Cardiac fibroblast (primary cell): ENCODE measurements at regions not wholly inside any gene's neighbourhood (a gene's known extent, or its start where the extent isn't known, plus 50 kb on each side); places are given as distances from the start of the nearest gene placed in this dataset.
A peak's percentile ranks its signal among the peaks of the same experiment; 100 is the strongest.

Source experiments
- DNase-seq, 2 donors: peaks; one replicate each; pipeline versions ENCODE4 v3.0.0 to v3.0.0-alpha.2; 2010; ENCODE audit warnings: low read depth in 2 of 2
- H3K4me3 ChIP-seq, 2 donors: replicated peaks in 1 of 2; 1 replicate in 1 of 2; 2 replicates in 1 of 2; pipeline ENCODE4 v1.5.1; 2011; ENCODE audit warnings: low read depth in 2 of 2, low read length in 2 of 2, mild to moderate bottlenecking in 2 of 2, moderate library complexity in 1 of 2
- TF ChIP-seq, protein P1 (sequence below): IDR thresholded peaks from one replicate; pipeline ENCODE4 v1.5.1; 2011; ENCODE audit warnings: low read depth, mild to moderate bottlenecking, low read length, inconsistent platforms

DNA sequence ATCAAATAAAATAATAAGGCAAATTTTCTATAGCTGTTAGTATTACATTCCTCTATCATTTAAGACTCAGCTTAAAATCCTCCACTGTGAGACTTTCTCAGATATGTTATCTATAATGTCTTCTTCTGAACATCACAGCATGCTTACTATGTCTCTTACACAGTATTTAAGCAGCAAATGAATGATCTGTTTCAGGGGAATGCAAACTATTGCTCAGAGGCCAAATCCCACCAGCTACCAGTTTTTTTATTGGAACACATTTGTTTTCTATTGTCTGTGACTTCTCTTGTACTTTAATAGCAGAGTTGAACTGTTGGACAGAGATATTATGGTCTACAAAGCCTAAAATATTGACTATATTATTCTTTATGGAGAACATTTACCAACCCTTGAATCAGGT lies 59.6 kb downstream of the C3orf38 start:
- H3K4me3 ChIP-seq: no peak overlapping the region
- no peak for DNase-seq
- TF ChIP-seq, protein P1, sequence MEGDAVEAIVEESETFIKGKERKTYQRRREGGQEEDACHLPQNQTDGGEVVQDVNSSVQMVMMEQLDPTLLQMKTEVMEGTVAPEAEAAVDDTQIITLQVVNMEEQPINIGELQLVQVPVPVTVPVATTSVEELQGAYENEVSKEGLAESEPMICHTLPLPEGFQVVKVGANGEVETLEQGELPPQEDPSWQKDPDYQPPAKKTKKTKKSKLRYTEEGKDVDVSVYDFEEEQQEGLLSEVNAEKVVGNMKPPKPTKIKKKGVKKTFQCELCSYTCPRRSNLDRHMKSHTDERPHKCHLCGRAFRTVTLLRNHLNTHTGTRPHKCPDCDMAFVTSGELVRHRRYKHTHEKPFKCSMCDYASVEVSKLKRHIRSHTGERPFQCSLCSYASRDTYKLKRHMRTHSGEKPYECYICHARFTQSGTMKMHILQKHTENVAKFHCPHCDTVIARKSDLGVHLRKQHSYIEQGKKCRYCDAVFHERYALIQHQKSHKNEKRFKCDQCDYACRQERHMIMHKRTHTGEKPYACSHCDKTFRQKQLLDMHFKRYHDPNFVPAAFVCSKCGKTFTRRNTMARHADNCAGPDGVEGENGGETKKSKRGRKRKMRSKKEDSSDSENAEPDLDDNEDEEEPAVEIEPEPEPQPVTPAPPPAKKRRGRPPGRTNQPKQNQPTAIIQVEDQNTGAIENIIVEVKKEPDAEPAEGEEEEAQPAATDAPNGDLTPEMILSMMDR: no peak

DNA sequence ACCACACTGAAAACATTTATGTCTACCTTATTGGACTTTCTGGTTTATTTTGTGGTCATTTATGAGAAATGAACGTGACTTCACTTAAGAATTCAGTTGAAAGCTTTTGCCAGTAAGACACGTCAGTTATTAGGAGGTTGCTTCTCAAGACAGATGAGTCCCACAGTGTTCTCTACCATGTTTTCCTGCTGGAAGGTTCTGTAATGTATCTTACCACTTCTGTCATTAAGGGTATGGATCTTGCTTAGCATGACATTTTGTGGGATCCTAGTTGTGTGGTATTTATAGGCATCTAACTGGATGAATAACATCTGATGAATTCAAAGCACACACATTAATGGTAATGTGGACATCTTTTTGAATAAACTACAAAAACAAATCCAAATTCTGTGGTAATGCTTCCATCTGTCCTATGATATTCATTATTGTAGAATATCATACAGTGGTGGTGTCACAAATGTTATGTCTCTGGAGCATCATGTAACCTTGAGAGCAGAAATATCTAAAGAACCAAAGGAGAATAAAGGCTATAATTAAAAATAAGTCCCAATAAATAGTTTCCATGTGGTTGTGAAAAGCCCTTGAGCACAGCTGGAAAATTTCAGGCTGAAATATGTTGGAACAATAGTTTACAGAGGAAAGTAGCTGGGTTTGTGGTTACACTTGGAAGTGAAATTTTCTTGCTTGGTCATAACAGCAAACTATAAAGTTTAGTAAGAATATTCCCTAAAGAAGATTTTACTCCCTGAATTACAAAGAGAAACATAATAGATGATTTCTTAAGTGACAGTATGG lies 61.5 kb downstream of the C3orf38 start:
- no peak overlapping the region for H3K4me3 ChIP-seq
- TF ChIP-seq, protein P1: no peak
- DNase-seq: no peak

DNA sequence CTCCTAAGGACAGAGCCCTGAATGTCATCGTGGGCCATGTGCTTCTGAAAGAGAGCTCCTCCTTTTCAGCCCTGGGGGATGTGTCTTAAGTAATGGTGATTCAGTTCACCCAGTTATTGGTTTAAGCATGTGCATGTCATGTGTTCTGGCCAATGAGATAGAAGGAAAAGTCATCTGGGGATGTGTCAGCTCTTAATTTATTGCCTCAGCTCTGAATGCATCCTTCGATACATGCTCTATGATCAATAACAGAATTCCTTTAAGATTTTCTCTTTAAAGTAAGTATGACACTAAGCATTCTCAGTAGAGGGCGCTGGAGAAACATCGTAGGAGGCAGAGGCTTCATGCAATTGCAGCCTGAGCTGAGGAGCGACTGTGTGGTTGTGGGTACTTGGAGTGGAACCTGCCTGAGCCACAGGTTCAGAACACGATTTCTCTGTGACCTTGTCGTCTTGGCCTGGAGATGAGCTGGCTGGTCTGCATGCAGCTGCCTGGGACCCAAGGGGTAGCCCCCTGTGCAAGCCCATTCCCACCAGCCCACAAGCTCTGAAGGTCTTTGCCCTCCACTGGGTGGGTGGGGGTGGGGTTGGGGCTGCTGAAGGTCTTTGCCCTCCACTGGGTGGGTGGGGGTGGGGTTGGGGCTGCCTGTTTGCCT lies 69.5 kb downstream of the C3orf38 start:
- no peak overlapping the region for H3K4me3 ChIP-seq
- TF ChIP-seq, protein P1: peak; percentile 70
- peak; percentile 71 to 77 for DNase-seq

DNA sequence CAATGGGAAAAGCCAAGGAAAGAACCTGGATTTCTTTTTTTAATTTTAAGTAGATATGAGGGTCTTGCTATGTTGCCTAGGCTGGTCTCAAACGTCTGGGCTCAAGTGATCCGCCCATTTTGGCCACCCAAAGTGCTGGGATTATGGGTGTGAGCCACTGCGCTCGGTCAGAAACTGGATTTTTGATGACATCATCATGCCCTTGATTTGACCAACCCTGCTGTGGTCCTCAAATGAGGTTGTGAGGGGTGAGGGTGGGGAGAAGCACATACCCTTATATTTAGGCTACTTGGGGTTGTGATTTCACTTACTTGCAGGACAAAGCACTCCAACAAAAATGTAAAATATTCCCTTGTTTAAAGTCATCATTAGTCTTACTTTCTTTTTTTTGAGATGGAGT lies 70.4 kb downstream of the C3orf38 start:
- TF ChIP-seq, protein P1: no peak
- H3K4me3 ChIP-seq: no peak overlapping the region
- no peak for DNase-seq

DNA sequence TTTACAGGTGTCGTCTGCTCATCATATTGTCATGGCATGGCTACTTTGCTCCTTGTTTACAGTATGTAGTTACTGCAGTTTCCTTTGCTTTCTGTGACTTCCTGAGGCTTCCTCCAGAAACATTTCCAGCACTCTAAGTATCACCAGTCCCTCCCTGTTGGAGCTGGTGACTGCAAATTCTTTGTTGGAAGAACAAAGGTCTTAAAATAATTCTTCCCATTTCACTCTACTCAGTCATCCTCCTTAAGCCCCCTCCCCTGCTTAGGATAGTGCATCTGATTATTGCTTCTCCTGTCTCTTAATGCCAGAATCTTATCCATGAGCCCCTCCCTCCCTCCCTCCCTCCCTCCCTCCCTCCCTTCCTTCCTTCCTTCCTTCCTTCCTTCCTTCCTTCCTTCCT lies 72.0 kb downstream of the C3orf38 start:
- H3K4me3 ChIP-seq: no peak overlapping the region
- TF ChIP-seq, protein P1: no peak
- DNase-seq: no peak

DNA sequence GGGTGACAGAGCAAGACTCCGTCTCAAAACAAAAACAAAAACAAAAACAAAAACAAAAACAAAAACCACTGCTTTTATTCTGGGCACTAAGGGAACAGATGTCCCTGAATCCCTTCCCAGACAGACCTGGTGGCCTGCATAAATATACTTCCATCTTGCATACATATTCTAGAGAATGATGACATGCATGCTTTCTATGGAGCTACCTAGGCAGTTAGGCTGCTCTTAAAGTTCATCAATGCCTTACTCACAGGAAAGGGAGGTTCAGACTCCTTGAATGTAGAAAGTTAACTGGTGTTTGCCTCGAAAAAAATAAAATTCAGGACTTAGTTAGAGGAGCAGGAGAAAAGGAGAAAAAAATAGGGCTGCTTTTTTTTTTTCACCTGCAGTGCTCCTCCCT lies 72.6 kb downstream of the C3orf38 start:
- no peak overlapping the region for H3K4me3 ChIP-seq
- DNase-seq: no peak
- TF ChIP-seq, protein P1: no peak
